ENCODE measurements at regions not wholly inside any gene's neighbourhood (a gene's known extent, or its start where the extent isn't known, plus 50 kb on each side); places are given as distances from the start of the nearest gene placed in this dataset.

GRCh38 chr12:61044766-61045165 is 1215.4 kb upstream of the USP15 start:
- Histone ChIP-seq H3K4me1 (replicated peaks) (no peaks in the 10 kb centered on the region), H3K36me3 (no peaks in the 10 kb centered on the region), H3K27me3 (replicated peaks; ENCODE audit: insufficient read depth) (no peaks in the 10 kb centered on the region), H3K9me3 (no peaks in the 10 kb centered on the region), H3K27ac (no peak overlapping the region), H3K4me3 (no peak overlapping the region)
- whole genome bisulfite sequencing, result 45% methylated on average over 3 of the region's 3 CpGs
- TF ChIP-seq POLR2AphosphoS5 (IDR thresholded peaks at IDR 0.05) (no peak), CTCF (IDR thresholded peaks at IDR 0.05) (no peak), POLR2A (IDR thresholded peaks at IDR 0.05) (no peak)
- no peak for DNase-seq (ENCODE audit: low spot score)
- intact Hi-C loops (cut with DNase I), result no loop called here

GRCh38 chr12:61070640-61071414 is 1189.4 kb upstream of the USP15 start:
- Histone ChIP-seq H3K9me3 (no peaks in the 10 kb centered on the region), H3K27me3 (replicated peaks; ENCODE audit: insufficient read depth) (no peaks in the 10 kb centered on the region), H3K27ac (no peak overlapping the region), H3K36me3 (no peaks in the 10 kb centered on the region), H3K4me1 (replicated peaks) (no peaks in the 10 kb centered on the region), H3K4me3 (no peak overlapping the region)
- DNase-seq (ENCODE audit: low spot score), result no peak
- WGBS, result 70% methylated on average over 3 of the region's 3 CpGs
- intact Hi-C loops (cut with DNase I), result no loop called here
- no peak for TF ChIP-seq POLR2A (IDR thresholded peaks at IDR 0.05)
- no peak for TF ChIP-seq POLR2AphosphoS5 (IDR thresholded peaks at IDR 0.05)
- no peak for TF ChIP-seq CTCF (IDR thresholded peaks at IDR 0.05)

DNA sequence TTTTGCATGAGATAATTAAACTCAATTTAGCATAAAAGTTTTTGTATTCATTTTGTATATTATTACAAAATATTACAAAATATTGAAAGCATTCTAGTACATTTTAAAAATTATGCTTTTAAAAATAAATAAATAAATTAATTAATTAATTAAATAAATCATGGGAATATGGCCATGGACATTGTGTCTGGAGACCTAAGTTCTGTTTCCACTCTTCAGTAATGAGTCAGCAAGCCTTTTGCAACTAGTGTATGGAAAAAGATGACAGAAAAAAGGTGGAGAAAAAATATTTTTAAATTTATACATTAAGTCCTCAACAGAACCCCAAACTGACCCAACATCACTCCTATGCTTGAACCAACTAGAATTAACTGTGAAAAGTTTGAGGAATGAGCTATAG is 1187.5 kb upstream of the USP15 start:
- H3K27me3 ChIP-seq (replicated peaks; ENCODE audit: insufficient read depth), result no peaks in the 10 kb centered on the region
- H3K27ac ChIP-seq, result no peak overlapping the region
- TF ChIP-seq CTCF (IDR thresholded peaks at IDR 0.05) (no peak), POLR2AphosphoS5 (IDR thresholded peaks at IDR 0.05) (no peak), POLR2A (IDR thresholded peaks at IDR 0.05) (no peak)
- intact Hi-C loops (cut with DNase I), result no loop called here
- no peaks in the 10 kb centered on the region for H3K36me3 ChIP-seq
- no peak overlapping the region for H3K4me3 ChIP-seq
- DNase-seq (ENCODE audit: low spot score), result no peak
- no peaks in the 10 kb centered on the region for H3K9me3 ChIP-seq
- no peaks in the 10 kb centered on the region for H3K4me1 ChIP-seq (replicated peaks)

DNA sequence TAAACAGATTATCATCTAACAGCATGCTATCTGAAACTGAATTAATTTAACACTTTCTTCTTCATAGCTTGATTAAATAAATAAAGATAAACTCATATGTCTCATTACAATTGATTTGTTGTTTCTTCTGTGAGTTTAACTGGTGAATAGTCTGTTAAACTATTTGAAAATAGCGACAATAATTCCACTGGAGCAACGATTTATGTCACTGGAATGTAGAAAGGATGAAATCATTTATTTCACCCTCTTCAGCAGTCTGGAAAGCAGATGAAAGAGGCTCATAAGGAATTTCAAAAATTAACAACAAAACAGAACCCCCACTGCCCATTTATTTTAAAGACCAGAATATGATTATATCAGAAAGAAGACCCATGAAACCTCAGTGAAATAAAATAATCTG is 1165.1 kb upstream of the USP15 start:
- TF ChIP-seq POLR2A (IDR thresholded peaks at IDR 0.05) (no peak), CTCF (IDR thresholded peaks at IDR 0.05) (no peak), POLR2AphosphoS5 (IDR thresholded peaks at IDR 0.05) (no peak)
- DNase-seq (ENCODE audit: low spot score), result no peak
- Histone ChIP-seq H3K27me3 (replicated peaks; ENCODE audit: insufficient read depth) (no peaks in the 10 kb centered on the region), H3K4me3 (no peak overlapping the region), H3K27ac (no peak overlapping the region), H3K9me3 (no peaks in the 10 kb centered on the region), H3K4me1 (replicated peaks) (no peaks in the 10 kb centered on the region), H3K36me3 (no peaks in the 10 kb centered on the region)
- intact Hi-C loops (cut with DNase I), result no loop called here
- WGBS, result 46% methylated on average over 2 of the region's 2 CpGs

GRCh38 chr12:61098031-61098580 is 1162.1 kb upstream of the USP15 start:
- no peak for DNase-seq (ENCODE audit: low spot score)
- TF ChIP-seq CTCF (IDR thresholded peaks at IDR 0.05), result no peak
- TF ChIP-seq POLR2AphosphoS5 (IDR thresholded peaks at IDR 0.05), result no peak
- no peak for TF ChIP-seq POLR2A (IDR thresholded peaks at IDR 0.05)
- H3K4me3 ChIP-seq, result no peak overlapping the region
- H3K27ac ChIP-seq, result no peak overlapping the region
- no peaks in the 10 kb centered on the region for H3K27me3 ChIP-seq (replicated peaks; ENCODE audit: insufficient read depth)
- no peaks in the 10 kb centered on the region for H3K9me3 ChIP-seq
- 48% methylated on average over 7 of the region's 7 CpGs for WGBS
- no peaks in the 10 kb centered on the region for H3K36me3 ChIP-seq
- H3K4me1 ChIP-seq (replicated peaks), result no peaks in the 10 kb centered on the region
- intact Hi-C loops (cut with DNase I), result no loop called here

Data from prostate gland (tissue), 2 donors.